Transverse colon (tissue), 4 donors: ENCODE measurements at regions not wholly inside any gene's neighbourhood (a gene's known extent, or its start where the extent isn't known, plus 50 kb on each side); places are given as distances from the start of the nearest gene placed in this dataset.

Experiments
- DNase-seq: peaks from one replicate; pipeline ENCODE4 v3.0.0-alpha.2; 2019
- H3K27ac ChIP-seq, 4 donors: fragments of 200-600 bp; sonication (generic); 2 replicates each; pipeline ENCODE4 v1.5.1; 2016 to 2018; ENCODE audit warnings: inconsistent platforms in 4 of 4
- H3K27me3 ChIP-seq: fragments of 200-600 bp; sonication (generic); 2 replicates; pipeline ENCODE4 v1.5.1; 2017; ENCODE audit warnings: inconsistent platforms
- H3K36me3 ChIP-seq, 4 donors: fragments of 200-600 bp; sonication (generic); 2 replicates each; pipeline ENCODE4 v1.5.1; 2017 to 2019; ENCODE audit warnings: inconsistent platforms in 4 of 4
- H3K4me1 ChIP-seq, 4 donors: fragments of 200-600 bp; sonication (generic); 2 replicates each; pipeline ENCODE4 v1.5.1; 2017 to 2020; ENCODE audit warnings: inconsistent platforms in 4 of 4
- H3K4me3 ChIP-seq, 4 donors: fragments of 200-600 bp; sonication (generic); 1 replicate in 1 of 4; 2 replicates in 3 of 4; pipeline versions ENCODE4 v1.5.1 to v1.6.1; 2017 to 2019; ENCODE audit warnings: inconsistent platforms in 4 of 4
- H3K9me3 ChIP-seq, 2 donors: fragments of 200-600 bp; sonication (generic); 2 replicates each; pipeline ENCODE4 v1.5.1; 2017 to 2019; ENCODE audit warnings: inconsistent platforms in 2 of 2
- EP300 ChIP-seq: sonication (generic); formaldehyde crosslinking; IDR thresholded peaks from one replicate; pipeline ENCODE4 v1.6.1; 2017; ENCODE audit warnings: antibody characterized with exemption, low read depth
- POLR2A ChIP-seq: fragments of 450-650 bp; IDR thresholded peaks from one replicate; pipeline ENCODE4 v1.6.1; 2016; ENCODE audit warnings: antibody characterized with exemption, mild to moderate bottlenecking, moderate library complexity
- POLR2AphosphoS5 ChIP-seq, 3 donors: sonication (generic); formaldehyde crosslinking; IDR thresholded peaks; one replicate each; pipeline ENCODE4 v1.6.1; 2016; ENCODE audit warnings: antibody characterized with exemption in 3 of 3
- WGBS, 2 donors: methylation state at CpG; one replicate each; pipeline ENCODE4 v1.1.5; 2018; ENCODE audit warnings: low coverage in 1 of 2; 5-methylcytosine and 5-hydroxymethylcytosine counted together
- in situ Hi-C, 4 donors: fragments of 200-750 bp; cut with MboI; loops; one replicate each; pipeline versions ENCODE4 v1.15.0 to v1.15.1; 2017; ENCODE audit warnings: low sequenced_read_pairs in 3 of 4, low pct_ligation_motif_present in 1 of 4, low pct_unique_long_range_greater_than_20kb in 1 of 4
- intact Hi-C: fragments of 100-400 bp; cut with DNase I; formaldehyde crosslinking; loops from one replicate; pipeline ENCODE4 v1.15.1; 2023; ENCODE audit warnings: low total_unique reads
- TF ChIP-seq, protein P1 (sequence below), 5 experiments: fragments of 200-600 bp in 3 of 5; fragments of 450-650 bp in 2 of 5; sonication (generic) in 3 of 5; IDR thresholded peaks; 1 replicate in 2 of 5; 2 replicates in 3 of 5; pipeline ENCODE4 v1.5.1; 2016 to 2017; ENCODE audit warnings: antibody characterized with exemption in 5 of 5, inconsistent platforms in 3 of 5, mild to moderate bottlenecking in 2 of 5, moderate library complexity in 1 of 5

DNA sequence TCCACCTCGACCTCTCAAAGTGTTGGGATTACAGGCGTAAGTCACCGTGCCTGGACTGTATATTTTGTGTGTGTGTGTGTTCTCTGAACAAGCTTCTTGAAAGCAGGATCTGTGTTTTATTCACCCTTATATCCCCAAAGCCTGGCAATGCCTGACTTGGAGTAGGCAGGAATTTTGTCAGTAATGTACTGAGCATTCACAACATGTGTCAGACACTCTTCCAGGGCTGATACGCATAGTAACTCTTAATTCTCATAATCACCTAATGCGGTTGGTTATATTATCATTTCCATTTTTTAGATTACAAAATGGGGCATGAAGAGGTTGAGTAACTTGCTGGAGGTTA is 50.4 kb upstream of the PLEKHG3 start:
- 91 to 93% methylated on average over 5 of the region's 5 CpGs for WGBS, 2 donors

DNA sequence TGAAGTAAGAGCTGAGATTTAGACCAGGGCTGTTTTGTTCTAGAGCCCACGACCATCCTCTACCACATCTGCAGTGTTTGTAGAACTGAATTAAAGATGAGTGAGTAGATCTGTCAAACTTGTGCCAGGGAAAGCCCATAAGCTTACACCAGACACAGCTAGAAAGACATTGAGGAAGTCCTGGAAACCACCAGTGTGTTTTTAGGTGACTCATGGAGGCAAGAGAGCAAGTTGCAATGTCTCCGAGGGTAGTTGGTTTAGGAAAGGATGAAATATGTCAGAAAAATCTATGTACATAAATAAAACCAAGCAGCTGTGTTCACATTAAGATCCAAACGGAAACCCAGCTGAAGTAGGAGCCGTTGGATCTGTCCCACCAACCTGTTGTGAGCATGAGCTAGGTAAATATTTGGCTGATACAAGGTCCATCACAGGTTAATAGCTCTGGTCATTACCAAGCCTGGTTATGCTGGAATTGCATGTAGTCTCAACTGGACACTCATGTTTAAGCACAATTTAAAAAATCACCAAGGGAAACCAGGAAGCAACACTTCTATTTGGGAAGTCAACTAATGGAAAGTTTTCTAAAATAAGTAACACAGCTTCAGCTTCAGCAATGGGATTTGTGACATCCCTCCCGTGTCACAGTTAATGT is 49.9 kb upstream of the PLEKHG3 start:
- 11 to 19% methylated on average over 2 to 5 of the region's 5 CpGs for WGBS, 2 donors
- H3K27ac ChIP-seq = peak overlapping the region; percentile 1 to 74 (median 62)
- no peak overlapping the region for H3K4me3 ChIP-seq
- DNase-seq = no peak
- H3K27me3 ChIP-seq = no peaks in the 10 kb centered on the region
- no peaks in the 10 kb centered on the region for H3K36me3 ChIP-seq
- peaks cover 0 to 13% (median 8%) of the 10 kb centered on the region in 4 donors for H3K4me1 ChIP-seq
- no peaks in the 10 kb centered on the region for H3K9me3 ChIP-seq
- intact Hi-C loops = no loop called here
- in situ Hi-C loops = loop anchor here in 1 of 4 donors (25.0 kb wide), 1 partner anchor 233 kb away; the partner anchor contains the start of gene SPTB
- TF ChIP-seq, protein P1, sequence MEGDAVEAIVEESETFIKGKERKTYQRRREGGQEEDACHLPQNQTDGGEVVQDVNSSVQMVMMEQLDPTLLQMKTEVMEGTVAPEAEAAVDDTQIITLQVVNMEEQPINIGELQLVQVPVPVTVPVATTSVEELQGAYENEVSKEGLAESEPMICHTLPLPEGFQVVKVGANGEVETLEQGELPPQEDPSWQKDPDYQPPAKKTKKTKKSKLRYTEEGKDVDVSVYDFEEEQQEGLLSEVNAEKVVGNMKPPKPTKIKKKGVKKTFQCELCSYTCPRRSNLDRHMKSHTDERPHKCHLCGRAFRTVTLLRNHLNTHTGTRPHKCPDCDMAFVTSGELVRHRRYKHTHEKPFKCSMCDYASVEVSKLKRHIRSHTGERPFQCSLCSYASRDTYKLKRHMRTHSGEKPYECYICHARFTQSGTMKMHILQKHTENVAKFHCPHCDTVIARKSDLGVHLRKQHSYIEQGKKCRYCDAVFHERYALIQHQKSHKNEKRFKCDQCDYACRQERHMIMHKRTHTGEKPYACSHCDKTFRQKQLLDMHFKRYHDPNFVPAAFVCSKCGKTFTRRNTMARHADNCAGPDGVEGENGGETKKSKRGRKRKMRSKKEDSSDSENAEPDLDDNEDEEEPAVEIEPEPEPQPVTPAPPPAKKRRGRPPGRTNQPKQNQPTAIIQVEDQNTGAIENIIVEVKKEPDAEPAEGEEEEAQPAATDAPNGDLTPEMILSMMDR (IDR thresholded peaks at IDR 0.05) = no peak
- TF ChIP-seq POLR2AphosphoS5 (IDR thresholded peaks at IDR 0.05) = no peak
- TF ChIP-seq POLR2A = no peak
- TF ChIP-seq EP300 = no peak

More for the DNA sequence above, 50.4 kb upstream of the PLEKHG3 start:
- Histone ChIP-seq H3K27me3 (no peaks in the 10 kb centered on the region), H3K9me3 (no peaks in the 10 kb centered on the region), H3K4me1 (peaks cover 0 to 13% (median 8%) of the 10 kb centered on the region in 4 donors), H3K36me3 (no peaks in the 10 kb centered on the region), H3K4me3 (no peak overlapping the region), H3K27ac (peak overlapping the region; percentile 1 to 74 (median 62))
- in situ Hi-C loops (loop anchor here in 1 of 4 donors (25.0 kb wide), 1 partner anchor 233 kb away; the partner anchor contains the start of gene SPTB), intact Hi-C loops (no loop called here)
- TF ChIP-seq POLR2A (no peak), POLR2AphosphoS5 (IDR thresholded peaks at IDR 0.05) (no peak), EP300 (no peak)
- TF ChIP-seq, protein P1 (IDR thresholded peaks at IDR 0.05) = no peak
- DNase-seq = no peak
